Neural crest cell (in vitro differentiated cells): ENCODE measurements at regions not wholly inside any gene's neighbourhood (a gene's known extent, or its start where the extent isn't known, plus 50 kb on each side); places are given as distances from the start of the nearest gene placed in this dataset.

ENCODE experiments used
- DNase-seq: peaks from one replicate; pipeline ENCODE4 v3.0.0; 2021; ENCODE audit warnings: low read depth, mixed read lengths, low spot score
- H3K27ac Mint-ChIP-seq: one replicate; pipeline ENCODE4 v1.8.0; 2021; ENCODE audit warnings: mild to moderate bottlenecking, mixed read lengths; ENCODE audit not compliant: unreplicated experiment
- H3K27me3 Mint-ChIP-seq: 2 replicates; pipeline ENCODE4 v1.8.0; 2021; ENCODE audit warnings: low read depth, mild to moderate bottlenecking, mixed read lengths
- H3K36me3 Mint-ChIP-seq: 2 replicates; pipeline ENCODE4 v1.8.0; 2021; ENCODE audit warnings: low read depth, mild to moderate bottlenecking, mixed read lengths
- H3K4me1 Mint-ChIP-seq: 2 replicates; pipeline ENCODE4 v1.8.0; 2021; ENCODE audit warnings: mixed read lengths
- H3K4me3 Mint-ChIP-seq: one replicate; pipeline ENCODE4 v1.8.0; 2021; ENCODE audit warnings: mild to moderate bottlenecking, mixed read lengths
- H3K9me3 Mint-ChIP-seq: 2 replicates; pipeline ENCODE4 v1.8.0; 2021; ENCODE audit warnings: mixed read lengths
- CTCF ChIP-seq: fragments of 200-600 bp; sonication (generic); conservative IDR thresholded peaks from 2 replicates; pipeline ENCODE4 v1.5.0; 2021; ENCODE audit warnings: antibody characterized with exemption, mild to moderate bottlenecking

DNA sequence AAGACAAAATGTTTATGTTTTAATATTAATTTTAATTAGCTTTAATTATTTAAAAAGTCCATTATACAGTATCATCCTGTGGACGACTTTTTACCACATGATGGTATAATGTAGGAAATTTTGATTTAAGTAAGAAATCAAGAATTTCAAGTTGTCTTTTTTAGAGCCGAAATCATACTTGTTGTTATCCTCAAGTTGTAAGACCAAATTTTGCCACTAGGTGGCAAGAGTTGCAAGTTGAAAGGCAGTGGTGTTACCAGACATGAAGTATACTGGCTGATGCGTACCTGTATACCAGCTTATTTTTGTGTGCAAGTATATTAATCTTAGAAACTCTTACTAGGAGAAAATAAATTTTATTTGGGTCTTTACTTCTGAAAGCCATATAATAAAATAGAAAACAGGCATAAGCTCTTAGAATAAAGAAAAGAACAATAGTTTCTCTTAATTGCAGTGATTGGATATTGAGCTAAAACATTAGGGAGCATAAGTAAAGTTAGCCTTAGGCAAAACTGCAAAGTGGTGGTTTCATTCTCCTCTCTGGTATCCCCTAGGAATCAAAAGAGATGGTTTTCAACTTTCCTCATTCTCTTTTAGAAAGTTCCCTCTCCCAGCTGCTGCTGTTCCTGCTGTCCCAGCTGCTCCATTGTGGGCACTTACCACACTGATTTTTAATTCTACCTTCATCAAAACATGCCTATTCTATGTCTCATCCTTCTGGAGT, 118.0 kb upstream of the WDFY3 start:
- DNase-seq: peak; percentile 47
- no peak overlapping the region for H3K4me3 Mint-ChIP-seq
- peaks cover 5% of the 10 kb centered on the region for H3K36me3 Mint-ChIP-seq
- no peaks in the 10 kb centered on the region for H3K27me3 Mint-ChIP-seq
- no peaks in the 10 kb centered on the region for H3K4me1 Mint-ChIP-seq
- TF ChIP-seq CTCF: peak; percentile 75
- no peak overlapping the region for H3K27ac Mint-ChIP-seq
- peaks cover 6% of the 10 kb centered on the region for H3K9me3 Mint-ChIP-seq

- H3K9me3 Mint-ChIP-seq: peaks cover 8% of the 10 kb centered on the region
- H3K27ac Mint-ChIP-seq: no peak overlapping the region
- no peaks in the 10 kb centered on the region for H3K4me1 Mint-ChIP-seq
- DNase-seq: no peak
- peaks cover 5% of the 10 kb centered on the region for H3K36me3 Mint-ChIP-seq
- no peak for TF ChIP-seq CTCF
- no peaks in the 10 kb centered on the region for H3K27me3 Mint-ChIP-seq
- H3K4me3 Mint-ChIP-seq: no peak overlapping the region
Observed at GRCh38 chr4:85086721-85087120, 120.2 kb upstream of the WDFY3 start.

GRCh38 chr4:85092536-85092935, 126.0 kb upstream of the WDFY3 start:
- no peak for TF ChIP-seq CTCF
- DNase-seq: no peak
- no peak overlapping the region for H3K27ac Mint-ChIP-seq
- no peaks in the 10 kb centered on the region for H3K27me3 Mint-ChIP-seq
- no peaks in the 10 kb centered on the region for H3K4me1 Mint-ChIP-seq
- no peak overlapping the region for H3K4me3 Mint-ChIP-seq
- peaks cover 5% of the 10 kb centered on the region for H3K36me3 Mint-ChIP-seq
- H3K9me3 Mint-ChIP-seq: peaks cover 10% of the 10 kb centered on the region

- no peak for TF ChIP-seq CTCF
- Mint-ChIP-seq H3K27me3 (no peaks in the 10 kb centered on the region), H3K27ac (no peak overlapping the region), H3K9me3 (peaks cover 14% of the 10 kb centered on the region), H3K36me3 (peaks cover 5% of the 10 kb centered on the region), H3K4me3 (no peak overlapping the region), H3K4me1 (no peaks in the 10 kb centered on the region)
- DNase-seq: no peak
Observed at GRCh38 chr4:85092943-85093342, 126.5 kb upstream of the WDFY3 start.

- DNase-seq: no peak
- H3K36me3 Mint-ChIP-seq: no peaks in the 10 kb centered on the region
- H3K9me3 Mint-ChIP-seq: peaks cover 15% of the 10 kb centered on the region
- H3K4me1 Mint-ChIP-seq: no peaks in the 10 kb centered on the region
- H3K4me3 Mint-ChIP-seq: no peak overlapping the region
- no peak for TF ChIP-seq CTCF
- no peaks in the 10 kb centered on the region for H3K27me3 Mint-ChIP-seq
- H3K27ac Mint-ChIP-seq: no peak overlapping the region
Observed at GRCh38 chr4:85094735-85095134, 128.2 kb upstream of the WDFY3 start.
